IPS-NIHi11 (cell line): ENCODE measurements at regions not wholly inside any gene's neighbourhood (a gene's known extent, or its start where the extent isn't known, plus 50 kb on each side); places are given as distances from the start of the nearest gene placed in this dataset.
"Not testable (repeated sequence)": the region's sequence is repeated elsewhere in the genome, so short reads cannot be mapped to it uniquely, and the experiment has no call there.

Experiments used
- DNase-seq: peaks from one replicate; pipeline ENCODE4 v3.0.0; 2012; ENCODE audit warnings: mixed read lengths, low spot score

- DNase-seq: no peak
Observed at GRCh38 chr18:47411159-47411558, 159.7 kb upstream of the SKOR2 start.

GRCh38 chr18:47410139-47410538, 158.7 kb upstream of the SKOR2 start:
- no peak for DNase-seq

GRCh38 chr18:47409519-47409918, 158.1 kb upstream of the SKOR2 start:
- no peak for DNase-seq

GRCh38 chr18:47407736-47408135, 156.3 kb upstream of the SKOR2 start:
- no peak for DNase-seq

GRCh38 chr18:47404845-47405244, 153.4 kb upstream of the SKOR2 start:
- peak; percentile 43 for DNase-seq

- no peak for DNase-seq
Observed at GRCh38 chr18:47403949-47404348, 152.5 kb upstream of the SKOR2 start.

- DNase-seq: no peak
Observed at GRCh38 chr18:47403317-47403716, 151.9 kb upstream of the SKOR2 start.

- DNase-seq: no peak
Observed at GRCh38 chr18:47399475-47399874, 148.0 kb upstream of the SKOR2 start.

GRCh38 chr18:47397671-47398319, 146.3 kb upstream of the SKOR2 start:
- peak; percentile 72 for DNase-seq

GRCh38 chr18:47391665-47392064, 140.2 kb upstream of the SKOR2 start:
- DNase-seq: no peak

GRCh38 chr18:47390410-47391024, 139.1 kb upstream of the SKOR2 start:
- DNase-seq: no peak

GRCh38 chr18:47389210-47389609, 137.8 kb upstream of the SKOR2 start:
- no peak for DNase-seq

GRCh38 chr18:47387864-47388263, 136.4 kb upstream of the SKOR2 start:
- DNase-seq: no peak

- no peak for DNase-seq
Observed at GRCh38 chr18:47383729-47384128, 132.3 kb upstream of the SKOR2 start.

GRCh38 chr18:47381975-47382570, 130.6 kb upstream of the SKOR2 start:
- DNase-seq: no peak

GRCh38 chr18:47380153-47380552, 128.7 kb upstream of the SKOR2 start:
- no peak for DNase-seq

GRCh38 chr18:47373465-47373864, 122.0 kb upstream of the SKOR2 start:
- DNase-seq: no peak

GRCh38 chr18:47370052-47370451, 118.6 kb upstream of the SKOR2 start:
- no peak for DNase-seq

GRCh38 chr18:47354061-47354460, 102.6 kb upstream of the SKOR2 start:
- not testable (repeated sequence) for DNase-seq

GRCh38 chr18:47346016-47346415, 94.6 kb upstream of the SKOR2 start:
- DNase-seq: no peak

GRCh38 chr18:47345291-47345690, 93.8 kb upstream of the SKOR2 start:
- no peak for DNase-seq

GRCh38 chr18:47343291-47343690, 91.8 kb upstream of the SKOR2 start:
- no peak for DNase-seq

- DNase-seq: no peak
Observed at GRCh38 chr18:47342566-47342965, 91.1 kb upstream of the SKOR2 start.

- no peak for DNase-seq
Observed at GRCh38 chr18:47341678-47342077, 90.2 kb upstream of the SKOR2 start.
